ENCODE measurements at regions not wholly inside any gene's neighbourhood (a gene's known extent, or its start where the extent isn't known, plus 50 kb on each side); places are given as distances from the start of the nearest gene placed in this dataset.

GRCh38 chr1:106879538-106879937 is 176.9 kb upstream of the PRMT6 start:
- Histone ChIP-seq H2BK15ac (ENCODE audit: low read depth, low read length) (no peak overlapping the region), H4K20me1 (ENCODE audit: control insufficient read depth, insufficient read depth, insufficient read length) (no peaks in the 10 kb centered on the region), H4K5ac (ENCODE audit: insufficient read length, low read depth, low read length) (no peak overlapping the region), H2BK12ac (ENCODE audit: insufficient read length, low read depth, low read length) (no peak overlapping the region), H2BK120ac (ENCODE audit: low read depth, low read length, poor library complexity, severe bottlenecking) (no peak overlapping the region), H3K56ac (ENCODE audit: insufficient read length, low read depth, low read length) (no peak overlapping the region), H3K9me3 (ENCODE audit: control insufficient read depth, low read depth, low read length) (no peaks in the 10 kb centered on the region), H3K4me2 (ENCODE audit: insufficient read depth, insufficient read length, low read length) (no peak overlapping the region), H3K23ac (ENCODE audit: insufficient read length, low read depth, low read length) (no peak overlapping the region), H3K27me3 (ENCODE audit: insufficient read depth, low read length) (no peaks in the 10 kb centered on the region), H3K9ac (ENCODE audit: extremely low read depth, insufficient read length, low read length) (no peak overlapping the region), H3K79me2 (ENCODE audit: insufficient read depth, low read length) (no peaks in the 10 kb centered on the region), H3K14ac (ENCODE audit: insufficient read depth, low read length) (no peak overlapping the region), H3K27ac (ENCODE audit: insufficient read length, low read depth, low read length) (no peak overlapping the region), H3T11ph (ENCODE audit: low read length) (no peak overlapping the region), H3K23me2 (ENCODE audit: insufficient read length, low read depth, low read length, poor library complexity, severe bottlenecking) (no peaks in the 10 kb centered on the region), H3K4me1 (ENCODE audit: insufficient read depth, low read length) (no peaks in the 10 kb centered on the region), H4K8ac (replicated peaks; ENCODE audit: insufficient read length, low read depth, low read length) (no peak overlapping the region), H3K4ac (ENCODE audit: low read depth, low read length) (no peak overlapping the region), H3K79me1 (ENCODE audit: insufficient read depth, low read depth, low read length, poor library complexity, severe bottlenecking) (no peaks in the 10 kb centered on the region), H2AFZ (ENCODE audit: low read length) (no peak overlapping the region), H4K91ac (ENCODE audit: insufficient read length, low read depth, low read length) (no peak overlapping the region), H2BK5ac (ENCODE audit: insufficient read length, low read length) (no peak overlapping the region), H2AK5ac (ENCODE audit: insufficient read length, low read length) (no peak overlapping the region), H2BK20ac (ENCODE audit: low read depth, low read length, poor library complexity, severe bottlenecking) (no peak overlapping the region), H3K18ac (ENCODE audit: insufficient read length, low read depth, low read length) (peak overlapping the region; percentile 27)
- no CpG with 5 or more reads among the region's 3 CpGs for WGBS (ENCODE audit: extremely low coverage, insufficient read length, low lambda C conversion rate)
- Mint-ChIP-seq H3K9me3 (peaks cover 5 to 15% of the 10 kb centered on the region in 2 experiments; a peak in 4 of 5 replicates), H3K27ac (no peak overlapping the region), H3K36me3 (ENCODE audit: insufficient read depth in 1 of 3, low read depth in 3 of 3) (peaks cover 0 to 5% (median 5%) of the 10 kb centered on the region in 3 experiments; a peak in 5 of 7 replicates), H3K4me1 (peaks cover 0 to 8% of the 10 kb centered on the region in 2 experiments; a peak in 1 of 4 replicates), H3K4me3 (no peak overlapping the region), H3K27me3 (ENCODE audit: low read depth) (no peaks in the 10 kb centered on the region; the same call in 1 of the 2 replicates)
- TF ChIP-seq CTCF (conservative IDR thresholded peaks at IDR 0.05) = no peak
- DNase-seq = no peak

Data from H9 (cell line).